ENCODE measurements at regions not wholly inside any gene's neighbourhood (a gene's known extent, or its start where the extent isn't known, plus 50 kb on each side); places are given as distances from the start of the nearest gene placed in this dataset.

DNA sequence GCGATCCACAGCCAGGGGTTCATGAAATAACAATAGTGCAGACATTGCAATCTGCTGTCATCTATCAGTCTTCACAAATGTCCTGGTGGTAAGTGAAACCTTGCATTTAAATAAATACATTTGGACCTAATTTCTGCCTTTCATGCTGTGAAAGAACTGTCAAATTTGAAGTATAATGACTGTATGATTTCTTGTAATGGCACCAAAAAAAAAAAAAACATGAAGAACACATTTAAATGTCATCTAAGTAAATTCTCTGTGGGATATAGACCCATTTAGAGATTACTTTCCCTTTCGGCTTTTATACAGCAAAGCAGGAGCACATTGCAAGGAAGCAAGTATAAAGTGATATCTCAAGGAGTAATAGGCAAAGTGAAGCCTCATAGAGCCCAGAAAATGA lies 431.5 kb upstream of the SGCD start:
- TF ChIP-seq, protein P1, sequence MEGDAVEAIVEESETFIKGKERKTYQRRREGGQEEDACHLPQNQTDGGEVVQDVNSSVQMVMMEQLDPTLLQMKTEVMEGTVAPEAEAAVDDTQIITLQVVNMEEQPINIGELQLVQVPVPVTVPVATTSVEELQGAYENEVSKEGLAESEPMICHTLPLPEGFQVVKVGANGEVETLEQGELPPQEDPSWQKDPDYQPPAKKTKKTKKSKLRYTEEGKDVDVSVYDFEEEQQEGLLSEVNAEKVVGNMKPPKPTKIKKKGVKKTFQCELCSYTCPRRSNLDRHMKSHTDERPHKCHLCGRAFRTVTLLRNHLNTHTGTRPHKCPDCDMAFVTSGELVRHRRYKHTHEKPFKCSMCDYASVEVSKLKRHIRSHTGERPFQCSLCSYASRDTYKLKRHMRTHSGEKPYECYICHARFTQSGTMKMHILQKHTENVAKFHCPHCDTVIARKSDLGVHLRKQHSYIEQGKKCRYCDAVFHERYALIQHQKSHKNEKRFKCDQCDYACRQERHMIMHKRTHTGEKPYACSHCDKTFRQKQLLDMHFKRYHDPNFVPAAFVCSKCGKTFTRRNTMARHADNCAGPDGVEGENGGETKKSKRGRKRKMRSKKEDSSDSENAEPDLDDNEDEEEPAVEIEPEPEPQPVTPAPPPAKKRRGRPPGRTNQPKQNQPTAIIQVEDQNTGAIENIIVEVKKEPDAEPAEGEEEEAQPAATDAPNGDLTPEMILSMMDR (IDR thresholded peaks at IDR 0.05), result no peak
- TF ChIP-seq POLR2A (IDR thresholded peaks at IDR 0.05), result no peak
